OCI-LY1 (cell line): ENCODE measurements at regions not wholly inside any gene's neighbourhood (a gene's known extent, or its start where the extent isn't known, plus 50 kb on each side); places are given as distances from the start of the nearest gene placed in this dataset.

Experiments
- H2AFZ ChIP-seq: fragments of 200-600 bp; sonication (generic), shearing (Covaris generic); 2 replicates; pipeline ENCODE4 v1.6.0; 2014; ENCODE audit warnings: antibody characterized with exemption, mild to moderate bottlenecking, low read length
- H3F3A ChIP-seq: fragments of 200-600 bp; sonication (generic), shearing (Covaris generic); 2 replicates; pipeline ENCODE4 v1.6.0; 2014; ENCODE audit warnings: mild to moderate bottlenecking, antibody characterized with exemption, low read length, moderate library complexity; ENCODE audit not compliant: insufficient read depth
- H3K27ac ChIP-seq: fragments of 200-600 bp; sonication (generic); 2 replicates; pipeline ENCODE4 v1.5.1; 2014; ENCODE audit warnings: low read length, mixed run types, mild to moderate bottlenecking, low read depth; ENCODE audit not compliant: poor library complexity, severe bottlenecking
- H3K27me3 ChIP-seq: fragments of 200-600 bp; sonication (generic); 2 replicates; pipeline ENCODE4 v1.6.0; 2014; ENCODE audit warnings: antibody characterized with exemption, mild to moderate bottlenecking, low read length, moderate library complexity; ENCODE audit not compliant: insufficient read depth
- H3K36me3 ChIP-seq: fragments of 200-600 bp; sonication (generic); 2 replicates; pipeline ENCODE4 v1.6.1; 2014; ENCODE audit warnings: mild to moderate bottlenecking, antibody characterized with exemption, low read length, moderate library complexity, mixed read lengths; ENCODE audit not compliant: insufficient read depth
- H3K4me1 ChIP-seq: fragments of 200-600 bp; sonication (generic); 2 replicates; pipeline ENCODE4 v1.5.1; 2014; ENCODE audit warnings: mild to moderate bottlenecking, low read length, moderate library complexity; ENCODE audit not compliant: insufficient read depth, severe bottlenecking
- H3K4me2 ChIP-seq: fragments of 200-600 bp; sonication (generic), shearing (Covaris generic); 2 replicates; pipeline ENCODE4 v1.6.1; 2014; ENCODE audit warnings: low read length
- H3K4me3 ChIP-seq: fragments of 200-600 bp; sonication (generic); 2 replicates; pipeline ENCODE4 v1.5.1; 2014; ENCODE audit warnings: low read length, low read depth, mild to moderate bottlenecking, mixed read lengths; ENCODE audit not compliant: poor library complexity, severe bottlenecking
- H3K79me2 ChIP-seq: fragments of 200-600 bp; shearing (Covaris generic); 2 replicates; pipeline ENCODE4 v1.6.1; 2016; ENCODE audit warnings: mixed run types, low read length, mixed read lengths; ENCODE audit not compliant: insufficient read depth
- H3K9ac ChIP-seq: fragments of 200-600 bp; sonication (generic), shearing (Covaris generic); 2 replicates; pipeline ENCODE4 v1.6.1; 2014; ENCODE audit warnings: mild to moderate bottlenecking, low read length, mixed read lengths
- H3K9me2 ChIP-seq: fragments of 200-600 bp; sonication (generic), shearing (Covaris generic); 2 replicates; pipeline ENCODE4 v1.6.1; 2014; ENCODE audit warnings: low read depth, mild to moderate bottlenecking, low read length, mixed read lengths
- H3K9me3 ChIP-seq: fragments of 200-600 bp; shearing (Covaris generic); 2 replicates; pipeline ENCODE4 v1.6.1; 2014; ENCODE audit warnings: low read length, mixed read lengths
- H4K20me1 ChIP-seq: fragments of 200-600 bp; sonication (generic), shearing (Covaris generic); 2 replicates; pipeline ENCODE4 v1.6.0; 2016; ENCODE audit warnings: mild to moderate bottlenecking, low read length; ENCODE audit not compliant: insufficient read depth
- EZH2 ChIP-seq: fragments of 200-600 bp; sonication (generic), shearing (Covaris generic); IDR thresholded peaks from 2 replicates; pipeline ENCODE4 v1.8.0; 2017; ENCODE audit warnings: borderline replicate concordance, mixed run types, mild to moderate bottlenecking, antibody characterized with exemption, low read length, moderate library complexity, mixed read lengths
- TF ChIP-seq, protein P1 (sequence below): fragments of 200-600 bp; sonication (generic), shearing (Covaris generic); IDR thresholded peaks from 2 replicates; pipeline ENCODE4 v1.5.1; 2017; ENCODE audit warnings: mild to moderate bottlenecking, antibody characterized with exemption, low read length, moderate library complexity, mixed read lengths

DNA sequence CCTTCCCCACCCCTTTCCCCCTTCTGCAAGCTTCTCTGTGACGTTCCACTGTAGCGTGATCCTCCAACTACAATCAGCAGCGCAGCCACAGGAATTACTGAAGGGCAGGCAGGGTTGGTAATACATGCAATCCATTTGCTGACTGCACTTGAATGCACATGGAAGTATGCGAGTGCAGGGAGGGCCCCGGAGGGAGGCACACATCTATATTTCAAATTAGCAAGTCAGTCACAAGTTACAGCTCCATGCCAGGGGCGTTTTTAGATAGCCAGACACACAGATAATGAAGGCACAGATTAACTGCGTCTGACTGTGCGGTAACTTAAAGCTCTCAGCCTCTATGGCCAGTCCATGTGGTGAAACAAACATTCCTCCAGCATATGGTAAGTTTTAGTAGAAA, 209.2 kb upstream of the GATA6 start:
- H3K9ac ChIP-seq, result no peak overlapping the region
- no peaks in the 10 kb centered on the region for H3K27me3 ChIP-seq
- no peak overlapping the region for H2AFZ ChIP-seq
- no peaks in the 10 kb centered on the region for H3F3A ChIP-seq
- H3K4me2 ChIP-seq, result no peak overlapping the region
- H3K27ac ChIP-seq, result no peak overlapping the region
- H3K36me3 ChIP-seq, result no peaks in the 10 kb centered on the region
- H3K79me2 ChIP-seq, result no peaks in the 10 kb centered on the region
- H3K9me2 ChIP-seq, result no peaks in the 10 kb centered on the region
- TF ChIP-seq, protein P1, sequence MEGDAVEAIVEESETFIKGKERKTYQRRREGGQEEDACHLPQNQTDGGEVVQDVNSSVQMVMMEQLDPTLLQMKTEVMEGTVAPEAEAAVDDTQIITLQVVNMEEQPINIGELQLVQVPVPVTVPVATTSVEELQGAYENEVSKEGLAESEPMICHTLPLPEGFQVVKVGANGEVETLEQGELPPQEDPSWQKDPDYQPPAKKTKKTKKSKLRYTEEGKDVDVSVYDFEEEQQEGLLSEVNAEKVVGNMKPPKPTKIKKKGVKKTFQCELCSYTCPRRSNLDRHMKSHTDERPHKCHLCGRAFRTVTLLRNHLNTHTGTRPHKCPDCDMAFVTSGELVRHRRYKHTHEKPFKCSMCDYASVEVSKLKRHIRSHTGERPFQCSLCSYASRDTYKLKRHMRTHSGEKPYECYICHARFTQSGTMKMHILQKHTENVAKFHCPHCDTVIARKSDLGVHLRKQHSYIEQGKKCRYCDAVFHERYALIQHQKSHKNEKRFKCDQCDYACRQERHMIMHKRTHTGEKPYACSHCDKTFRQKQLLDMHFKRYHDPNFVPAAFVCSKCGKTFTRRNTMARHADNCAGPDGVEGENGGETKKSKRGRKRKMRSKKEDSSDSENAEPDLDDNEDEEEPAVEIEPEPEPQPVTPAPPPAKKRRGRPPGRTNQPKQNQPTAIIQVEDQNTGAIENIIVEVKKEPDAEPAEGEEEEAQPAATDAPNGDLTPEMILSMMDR, result no peak
- TF ChIP-seq EZH2, result no peak
- no peaks in the 10 kb centered on the region for H3K4me1 ChIP-seq
- no peaks in the 10 kb centered on the region for H4K20me1 ChIP-seq
- no peaks in the 10 kb centered on the region for H3K9me3 ChIP-seq
- H3K4me3 ChIP-seq, result no peak overlapping the region

DNA sequence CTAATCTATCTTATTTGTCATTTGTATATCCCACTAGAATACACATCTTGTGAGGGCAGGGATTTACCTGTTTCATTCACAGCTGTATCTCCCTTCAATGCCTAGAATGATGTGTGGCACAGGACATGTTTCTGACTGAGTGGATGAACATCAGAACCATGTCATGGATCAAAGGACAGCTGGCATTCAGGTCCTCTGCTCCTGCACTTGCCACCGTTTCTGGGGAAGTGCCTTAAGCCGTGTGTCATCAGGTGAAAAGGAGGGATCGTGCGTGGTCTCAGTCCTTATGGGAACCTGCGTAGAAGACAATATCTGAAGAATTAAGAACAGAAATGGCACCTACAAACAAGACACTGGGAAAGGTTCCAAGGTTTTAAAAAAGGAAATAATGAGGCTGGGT, 206.1 kb upstream of the GATA6 start:
- Histone ChIP-seq H3K4me3 (no peak overlapping the region), H3K9me2 (no peaks in the 10 kb centered on the region), H3K36me3 (no peaks in the 10 kb centered on the region), H2AFZ (no peak overlapping the region), H3K9ac (no peak overlapping the region), H3K4me2 (no peak overlapping the region), H4K20me1 (no peaks in the 10 kb centered on the region), H3K4me1 (no peaks in the 10 kb centered on the region), H3K27me3 (no peaks in the 10 kb centered on the region), H3K9me3 (no peaks in the 10 kb centered on the region), H3F3A (no peaks in the 10 kb centered on the region), H3K79me2 (no peaks in the 10 kb centered on the region), H3K27ac (no peak overlapping the region)
- TF ChIP-seq, protein P1, result no peak
- TF ChIP-seq EZH2, result no peak

DNA sequence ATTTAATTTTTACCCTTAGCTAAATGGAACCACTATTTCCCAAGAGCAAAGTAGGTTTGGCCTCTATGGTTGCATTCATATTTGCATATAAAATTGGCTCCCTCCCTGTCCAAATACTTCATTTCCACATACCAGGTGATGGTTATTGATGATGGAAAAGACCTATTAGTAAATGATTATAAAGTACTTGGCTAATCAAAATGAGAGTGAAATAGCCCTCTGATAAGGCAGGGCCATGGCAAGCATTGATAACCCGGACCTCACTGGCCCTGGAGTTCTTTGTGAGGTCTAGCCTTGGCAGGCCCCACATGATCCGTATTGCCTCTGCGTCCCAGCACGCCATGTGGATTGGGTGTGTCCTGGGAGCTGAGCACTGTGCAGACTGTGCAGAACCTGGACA, 201.1 kb upstream of the GATA6 start:
- Histone ChIP-seq H3K4me3 (no peak overlapping the region), H3K27ac (no peak overlapping the region), H3K9ac (no peak overlapping the region), H4K20me1 (no peaks in the 10 kb centered on the region), H3F3A (no peaks in the 10 kb centered on the region), H2AFZ (no peak overlapping the region), H3K4me2 (no peak overlapping the region), H3K27me3 (no peaks in the 10 kb centered on the region), H3K79me2 (no peaks in the 10 kb centered on the region), H3K4me1 (no peaks in the 10 kb centered on the region), H3K9me2 (no peaks in the 10 kb centered on the region), H3K36me3 (no peaks in the 10 kb centered on the region), H3K9me3 (no peaks in the 10 kb centered on the region)
- no peak for TF ChIP-seq EZH2
- TF ChIP-seq, protein P1, result no peak
